AG04450 (cell line): ENCODE measurements at regions not wholly inside any gene's neighbourhood (a gene's known extent, or its start where the extent isn't known, plus 50 kb on each side); places are given as distances from the start of the nearest gene placed in this dataset.

Source experiments
- CTCF ChIA-PET: fragments of 300-600, 350-600 bp; formaldehyde crosslinking; extraction: SDS; loops from one replicate; lab custom pipeline; 2022; ENCODE audit warnings: antibody characterized with exemption, inconsistent platforms; lab: Charles Lee
- POLR2A ChIA-PET: fragments of 350-600 bp; formaldehyde crosslinking; extraction: SDS; loops from one replicate; lab custom pipeline; 2021; ENCODE audit warnings: antibody characterized with exemption, inconsistent platforms; lab: Yijun Ruan, JAX
- DNase-seq: peaks from one replicate; pipeline ENCODE4 v3.0.0-alpha.2; 2011; ENCODE audit warnings: low read depth, low spot score
- H3K27ac ChIP-seq: one replicate; pipeline ENCODE4 v1.5.1; 2012; ENCODE audit warnings: low read depth, low read length, control low read depth
- H3K27me3 ChIP-seq: one replicate; pipeline ENCODE4 v1.6.0; 2012; ENCODE audit warnings: low read length; ENCODE audit not compliant: control insufficient read depth, insufficient read depth
- H3K4me3 ChIP-seq: 2 replicates; pipeline ENCODE4 v1.5.1; 2011; ENCODE audit warnings: mild to moderate bottlenecking, low read depth, low read length, control low read depth
- H3K9me3 ChIP-seq: 2 replicates; pipeline ENCODE4 v1.5.1; 2012; ENCODE audit warnings: low read length; ENCODE audit not compliant: control insufficient read depth, insufficient read depth
- CTCF ChIP-seq: IDR thresholded peaks from 2 replicates; pipeline ENCODE4 v1.5.1; 2011; ENCODE audit warnings: low read depth, low read length, control low read depth, inconsistent platforms

GRCh38 chr22:26901198-26901816 lies 243.9 kb downstream of the MIAT start:
- POLR2A ChIA-PET: no interaction called here
- CTCF ChIA-PET: no interaction called here

GRCh38 chr22:26902401-26903029 lies 245.1 kb downstream of the MIAT start:
- TF ChIP-seq CTCF: no peak
- Histone ChIP-seq H3K9me3 (no peaks in the 10 kb centered on the region; the same call in 1 of the 2 replicates), H3K4me3 (no peak overlapping the region), H3K27ac (no peak overlapping the region), H3K27me3 (peaks cover 40% of the 10 kb centered on the region)
- ChIA-PET POLR2A (no interaction called here), CTCF (no interaction called here)
- no peak for DNase-seq

More at GRCh38 chr22:26901198-26901816, 243.9 kb downstream of the MIAT start:
- Histone ChIP-seq H3K27ac (no peak overlapping the region), H3K4me3 (no peak overlapping the region), H3K27me3 (peaks cover 33% of the 10 kb centered on the region), H3K9me3 (no peaks in the 10 kb centered on the region; the same call in 1 of the 2 replicates)
- no peak for TF ChIP-seq CTCF
- no peak for DNase-seq

- no peak overlapping the region for H3K27ac ChIP-seq
- ChIA-PET POLR2A (no interaction called here), CTCF (no interaction called here)
- no peaks in the 10 kb centered on the region; the same call in 1 of the 2 replicates for H3K9me3 ChIP-seq
- TF ChIP-seq CTCF: no peak
- H3K4me3 ChIP-seq: no peak overlapping the region
- peaks cover 43% of the 10 kb centered on the region for H3K27me3 ChIP-seq
- no peak for DNase-seq
Measured at GRCh38 chr22:26903030-26903856, 245.9 kb downstream of the MIAT start.

- ChIA-PET CTCF (no interaction called here), POLR2A (no interaction called here)
- no peak overlapping the region for H3K27ac ChIP-seq
- no peak overlapping the region for H3K4me3 ChIP-seq
- TF ChIP-seq CTCF: no peak
- H3K27me3 ChIP-seq: peaks cover 49% of the 10 kb centered on the region
- H3K9me3 ChIP-seq: no peaks in the 10 kb centered on the region
- no peak for DNase-seq
Measured at GRCh38 chr22:26904483-26904882, 247.1 kb downstream of the MIAT start.
